ENCODE measurements at regions not wholly inside any gene's neighbourhood (a gene's known extent, or its start where the extent isn't known, plus 50 kb on each side); places are given as distances from the start of the nearest gene placed in this dataset.
A peak's percentile ranks its signal among the peaks of the same experiment; 100 is the strongest.

GRCh38 chr9:107158321-107158720 lies 124.8 kb upstream of the RAD23B start:
- peak; percentile 44 for DNase-seq (ENCODE audit: low read depth)

GRCh38 chr9:107161338-107161737 lies 121.7 kb upstream of the RAD23B start:
- DNase-seq (ENCODE audit: low read depth), result no peak
- no peak overlapping the region for H3K4me3 ChIP-seq (ENCODE audit: low read length)
- TF ChIP-seq CTCF (conservative IDR thresholded peaks at IDR 0.05; ENCODE audit: low read length), result no peak

More at GRCh38 chr9:107158321-107158720, 124.8 kb upstream of the RAD23B start:
- peak; percentile 65 for TF ChIP-seq CTCF (conservative IDR thresholded peaks at IDR 0.05; ENCODE audit: low read length)
- no peak overlapping the region for H3K4me3 ChIP-seq (ENCODE audit: low read length)

DNA sequence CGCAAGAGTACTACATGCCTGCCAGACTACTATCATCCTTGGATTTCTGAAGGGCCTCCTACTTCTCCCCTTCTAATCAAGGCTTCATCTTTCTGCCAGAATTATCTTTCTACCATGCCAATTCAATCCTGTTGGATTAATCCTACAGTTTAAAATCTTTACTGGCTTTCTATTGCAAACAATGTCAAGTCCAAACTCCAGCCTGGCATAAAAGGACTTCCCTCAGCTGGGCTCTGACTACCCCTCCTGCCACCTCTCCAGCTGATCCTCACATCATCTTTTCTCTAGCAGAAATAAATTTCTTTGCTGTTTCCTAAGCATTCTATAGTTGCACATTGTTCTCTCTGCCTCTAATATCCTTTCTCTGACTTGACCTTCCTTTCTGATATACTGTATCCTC lies 119.7 kb upstream of the RAD23B start:
- DNase-seq (ENCODE audit: low read depth), result no peak
- TF ChIP-seq CTCF (conservative IDR thresholded peaks at IDR 0.05; ENCODE audit: low read length), result no peak
- H3K4me3 ChIP-seq (ENCODE audit: low read length), result no peak overlapping the region

DNA sequence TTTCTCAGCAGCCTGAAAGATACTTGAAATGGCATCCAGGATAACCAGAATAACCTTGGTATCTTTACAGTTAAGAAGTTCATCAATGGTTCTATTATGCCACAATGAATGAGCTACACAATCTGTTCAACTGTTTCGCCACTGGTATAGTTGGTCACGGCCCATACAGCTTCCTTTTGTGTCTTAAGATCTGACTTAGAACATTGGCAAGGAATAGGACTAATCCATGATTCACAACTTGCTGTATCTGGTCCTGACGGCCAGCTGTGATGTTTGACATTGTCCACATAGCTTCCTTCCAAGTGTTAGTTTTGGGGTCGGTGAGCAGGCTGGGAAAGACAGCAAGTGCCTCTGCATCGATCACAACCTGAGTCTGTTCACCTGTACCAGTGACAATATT lies 113.3 kb upstream of the RAD23B start:
- H3K4me3 ChIP-seq (ENCODE audit: low read length), result no peak overlapping the region
- DNase-seq (ENCODE audit: low read depth), result no peak
- TF ChIP-seq CTCF (conservative IDR thresholded peaks at IDR 0.05; ENCODE audit: low read length), result no peak

GRCh38 chr9:107170801-107171200 lies 112.3 kb upstream of the RAD23B start:
- H3K4me3 ChIP-seq (ENCODE audit: low read length), result no peak overlapping the region
- no peak for TF ChIP-seq CTCF (conservative IDR thresholded peaks at IDR 0.05; ENCODE audit: low read length)
- DNase-seq (ENCODE audit: low read depth), result peak; percentile 56

DNA sequence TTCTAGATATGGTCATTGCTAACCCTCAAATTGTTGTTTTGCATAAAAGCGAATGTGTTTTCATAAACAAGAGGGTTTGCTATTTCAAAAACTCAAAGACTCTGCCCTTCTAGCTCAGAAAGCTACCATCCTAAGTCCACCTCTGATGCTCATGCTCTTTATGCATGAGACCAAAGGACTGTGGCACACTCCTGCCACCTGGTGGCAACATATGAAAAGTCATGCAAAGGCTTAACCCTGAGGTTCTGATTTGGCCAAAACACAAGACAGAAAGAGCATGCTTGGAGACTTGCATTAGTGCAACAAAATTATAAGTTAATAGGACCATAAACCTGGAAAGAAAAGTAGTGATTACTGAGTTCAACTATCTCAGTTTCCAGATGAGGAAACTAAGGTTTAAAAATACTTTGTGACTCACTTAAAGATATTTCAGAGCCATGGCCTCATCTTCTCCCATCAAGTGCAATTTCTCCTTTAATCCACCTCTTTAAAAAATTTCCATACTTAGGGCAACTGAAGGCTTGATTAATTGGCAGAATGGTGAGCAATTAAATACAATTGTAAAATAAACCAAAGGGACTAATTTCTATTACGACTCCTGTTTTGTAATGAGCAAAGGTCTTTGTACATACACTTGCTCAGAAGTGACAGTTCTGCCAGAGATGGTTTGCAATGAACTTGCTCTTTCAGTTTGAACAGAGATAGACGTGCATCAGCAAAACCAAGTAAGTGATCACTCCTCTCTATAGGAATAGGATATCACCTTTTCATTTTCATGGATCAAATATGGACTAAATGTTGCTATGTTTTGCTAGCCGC lies 110.7 kb upstream of the RAD23B start:
- peak; percentile 79 for DNase-seq (ENCODE audit: low read depth)
- no peak overlapping the region for H3K4me3 ChIP-seq (ENCODE audit: low read length)
- TF ChIP-seq CTCF (conservative IDR thresholded peaks at IDR 0.05; ENCODE audit: low read length), result peak; percentile 95

DNA sequence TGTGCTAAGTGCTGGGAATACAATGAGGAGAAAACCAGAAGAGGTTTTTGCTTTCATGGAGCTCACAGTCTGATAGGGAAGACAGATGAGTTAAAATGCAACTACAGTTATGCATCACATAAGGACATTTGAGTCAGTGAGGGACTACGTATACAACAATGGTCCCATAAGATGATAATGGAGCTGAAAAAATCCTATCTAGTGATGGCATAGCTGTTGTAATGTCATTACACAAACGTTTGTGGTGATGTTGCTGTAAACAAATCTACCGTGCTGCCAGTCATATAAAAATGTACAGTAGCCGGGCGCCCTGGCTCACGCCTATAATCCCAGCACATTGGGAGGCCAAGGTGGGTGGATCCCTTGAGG lies 110.1 kb upstream of the RAD23B start:
- no peak for TF ChIP-seq CTCF (conservative IDR thresholded peaks at IDR 0.05; ENCODE audit: low read length)
- H3K4me3 ChIP-seq (ENCODE audit: low read length), result no peak overlapping the region

More for the DNA sequence above, 110.1 kb upstream of the RAD23B start:
- no peak for DNase-seq (ENCODE audit: low read depth)

Measured in AG10803 (cell line).